ENCODE measurements at regions not wholly inside any gene's neighbourhood (a gene's known extent, or its start where the extent isn't known, plus 50 kb on each side); places are given as distances from the start of the nearest gene placed in this dataset. TPM values are rescaled to one million over a fixed set of nuclear protein-coding genes. Genes with fewer than 3 reads are reported as not detected.
"Not testable (repeated sequence)": the region's sequence is repeated elsewhere in the genome, so short reads cannot be mapped to it uniquely, and the experiment has no call there.

DNA sequence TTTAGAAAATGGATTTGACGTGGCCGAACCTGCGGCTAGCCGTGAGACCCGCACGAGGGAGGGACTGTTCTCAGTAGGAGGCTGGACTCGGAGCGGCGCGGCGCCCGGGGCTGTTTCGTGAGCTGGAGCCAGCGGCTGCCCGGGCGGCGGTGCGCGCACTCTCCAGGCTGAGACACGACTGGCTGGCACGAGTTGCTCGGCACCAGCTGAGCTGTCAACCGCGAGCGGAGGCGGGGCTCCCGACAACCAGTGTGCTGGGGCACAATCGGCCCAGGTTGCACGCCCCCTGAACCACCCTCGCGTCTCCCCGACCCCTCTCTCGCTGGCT, 58.5 kb upstream of the NBPF26 start:
- in situ Hi-C loops (cut with MboI); FAIRE-seq; H3K79me2 ChIP-seq (ENCODE audit: control insufficient read depth, insufficient read depth, low read length); H3K27me3 ChIP-seq (ENCODE audit: control insufficient read depth in 2 of 2, insufficient read depth in 2 of 2, low read length in 2 of 2); H3K4me3 ChIP-seq; H2AFZ ChIP-seq (ENCODE audit: low read depth, low read length); H3K9me1 ChIP-seq (ENCODE audit: control insufficient read depth, insufficient read depth, low read length); H3K9ac ChIP-seq (ENCODE audit: insufficient read depth in 1 of 2, low read depth in 2 of 2, low read length in 2 of 2); H3K9me3 ChIP-seq (replicated peaks; ENCODE audit: control insufficient read depth, insufficient read depth, low read depth, low read length); BruUV-seq (replicated peaks); POLR2A ChIA-PET; H4K20me1 ChIP-seq (replicated peaks; ENCODE audit: control insufficient read depth, insufficient read depth, low read length); DNase-seq (ENCODE audit: extremely low read depth in 1 of 4, low spot score in 3 of 4); intact Hi-C loops (cut with micrococcal nuclease); H3K27ac ChIP-seq (ENCODE audit: extremely low read depth, low read depth, low read length); CTCF ChIA-PET (ENCODE audit: low intra/inter-chr PET ratio); H3K4me1 ChIP-seq (replicated peaks in 1 of 2; ENCODE audit: control insufficient read depth in 2 of 2, insufficient read depth in 2 of 2, low read length in 2 of 2); H3K36me3 ChIP-seq (ENCODE audit: control insufficient read depth, insufficient read depth, low read length): not testable (repeated sequence)
- peak in 1 of 2 experiments; percentile 29 for TF ChIP-seq E2F6 (IDR thresholded peaks at IDR 0.05; ENCODE audit: borderline replicate concordance in 1 of 2, extremely low read depth in 1 of 2, insufficient read depth in 1 of 2, insufficient read length in 1 of 2, low read depth in 1 of 2, low read length in 1 of 2, poor library complexity in 1 of 2, severe bottlenecking in 1 of 2)
- no CpG with 5 or more reads among the region's 33 CpGs for WGBS (ENCODE audit: insufficient coverage, low coverage, missing lambda C conversion rate)
- peak; percentile 87 for ATAC-seq
- 0 out of 2 replicates have a peak overlapping the region, but pooled peaks have one; percentile 18 for H3K4me2 ChIP-seq (ENCODE audit: insufficient read depth, low read length)

- CTCF ChIA-PET (ENCODE audit: low intra/inter-chr PET ratio); H4K20me1 ChIP-seq (replicated peaks; ENCODE audit: control insufficient read depth, insufficient read depth, low read length); H3K4me2 ChIP-seq (ENCODE audit: insufficient read depth, low read length); ATAC-seq; DNase-seq (ENCODE audit: extremely low read depth in 1 of 4, low spot score in 3 of 4); BruUV-seq (replicated peaks); FAIRE-seq; H3K27ac ChIP-seq (ENCODE audit: extremely low read depth, low read depth, low read length); H3K36me3 ChIP-seq (ENCODE audit: control insufficient read depth, insufficient read depth, low read length); intact Hi-C loops (cut with micrococcal nuclease); H3K27me3 ChIP-seq (ENCODE audit: control insufficient read depth in 2 of 2, insufficient read depth in 2 of 2, low read length in 2 of 2); H3K4me3 ChIP-seq; POLR2A ChIA-PET; H3K9ac ChIP-seq (ENCODE audit: insufficient read depth in 1 of 2, low read depth in 2 of 2, low read length in 2 of 2); H3K4me1 ChIP-seq (replicated peaks in 1 of 2; ENCODE audit: control insufficient read depth in 2 of 2, insufficient read depth in 2 of 2, low read length in 2 of 2); in situ Hi-C loops (cut with MboI); H3K79me2 ChIP-seq (ENCODE audit: control insufficient read depth, insufficient read depth, low read length); H3K9me3 ChIP-seq (replicated peaks; ENCODE audit: control insufficient read depth, insufficient read depth, low read depth, low read length); H3K9me1 ChIP-seq (ENCODE audit: control insufficient read depth, insufficient read depth, low read length); H2AFZ ChIP-seq (ENCODE audit: low read depth, low read length): not testable (repeated sequence)
- WGBS (ENCODE audit: insufficient coverage, low coverage, missing lambda C conversion rate) = no CpG with 5 or more reads among the region's 1 CpG
These were observed 55.6 kb upstream of the NBPF26 start for GRCh38 chr1:120668187-120668586.

Small RNA genes lying in the stretch of these regions (small RNA-seq; reads per million reads assigned to genes)
- not detected for gene RF00004

Data from K562 (cell line).